Mammary epithelial cell (primary cell): ENCODE measurements at regions not wholly inside any gene's neighbourhood (a gene's known extent, or its start where the extent isn't known, plus 50 kb on each side); places are given as distances from the start of the nearest gene placed in this dataset.

Experiments
- CTCF ChIP-seq, 2 donors: IDR thresholded peaks in 1 of 2; conservative IDR thresholded peaks in 1 of 2; 2 replicates each; pipeline ENCODE4 v1.5.1; 2011 to 2012; ENCODE audit warnings: inconsistent platforms in 2 of 2, low read length in 2 of 2, mild to moderate bottlenecking in 2 of 2, control low read depth in 1 of 2, low read depth in 1 of 2; ENCODE audit not compliant: insufficient read depth in 1 of 2; ENCODE audit errors: extremely low read depth in 1 of 2
- EZH2 ChIP-seq: IDR thresholded peaks from 2 replicates; pipeline ENCODE4 v1.6.1; 2012; ENCODE audit warnings: low read length, inconsistent platforms, borderline replicate concordance

DNA sequence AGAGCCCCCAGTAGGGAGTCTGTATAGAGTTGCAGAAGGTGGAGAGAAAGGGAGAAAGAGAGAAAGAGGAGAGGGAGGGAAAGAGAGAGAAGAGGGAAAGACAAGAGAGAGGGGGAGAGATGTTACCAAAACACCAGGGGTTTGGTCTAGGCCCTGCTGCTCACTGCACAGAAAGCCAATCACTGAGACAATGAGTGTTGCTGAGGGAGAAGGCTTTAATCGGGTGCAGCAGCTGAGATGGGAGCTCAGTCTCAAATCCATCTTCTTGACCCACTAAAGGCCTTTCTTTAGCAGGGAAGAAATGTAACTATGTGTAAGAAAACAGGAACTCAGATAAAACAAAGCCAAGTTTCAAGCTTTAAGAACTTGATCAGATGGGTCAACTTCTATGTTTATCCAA, 198.2 kb upstream of the FOXK1 start:
- no peak for TF ChIP-seq CTCF (conservative IDR thresholded peaks at IDR 0.05 in 1 of 2, IDR thresholded peaks at IDR 0.05 in 1 of 2; ENCODE audit: extremely low read depth in 1 of 2, insufficient read depth in 1 of 2, low read depth in 1 of 2, low read length in 2 of 2)
- no peak for TF ChIP-seq EZH2
